ENCODE measurements at regions not wholly inside any gene's neighbourhood (a gene's known extent, or its start where the extent isn't known, plus 50 kb on each side); places are given as distances from the start of the nearest gene placed in this dataset.
"Not testable (repeated sequence)": the region's sequence is repeated elsewhere in the genome, so short reads cannot be mapped to it uniquely, and the experiment has no call there.

DNA sequence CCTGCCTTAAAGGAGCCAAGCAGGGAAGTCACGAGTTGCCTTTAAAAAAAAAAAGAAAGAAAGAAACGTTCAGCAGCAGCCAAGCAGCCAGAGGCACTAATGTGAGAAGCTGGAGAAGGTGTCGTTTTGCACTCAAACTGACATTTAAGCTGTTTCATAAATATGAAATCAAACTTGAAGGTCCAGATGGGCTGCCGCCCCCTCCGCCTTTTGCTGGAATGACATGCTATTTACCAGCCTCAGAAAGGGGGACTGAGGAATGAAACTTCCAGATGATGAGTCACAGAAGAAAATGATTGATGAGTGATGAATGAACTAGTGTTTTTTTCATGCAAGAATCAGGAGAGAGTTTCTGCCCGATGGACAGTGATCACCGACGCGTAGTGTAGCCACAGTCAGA is 396.8 kb downstream of the IGSF11 start:
- no peak for DNase-seq

DNA sequence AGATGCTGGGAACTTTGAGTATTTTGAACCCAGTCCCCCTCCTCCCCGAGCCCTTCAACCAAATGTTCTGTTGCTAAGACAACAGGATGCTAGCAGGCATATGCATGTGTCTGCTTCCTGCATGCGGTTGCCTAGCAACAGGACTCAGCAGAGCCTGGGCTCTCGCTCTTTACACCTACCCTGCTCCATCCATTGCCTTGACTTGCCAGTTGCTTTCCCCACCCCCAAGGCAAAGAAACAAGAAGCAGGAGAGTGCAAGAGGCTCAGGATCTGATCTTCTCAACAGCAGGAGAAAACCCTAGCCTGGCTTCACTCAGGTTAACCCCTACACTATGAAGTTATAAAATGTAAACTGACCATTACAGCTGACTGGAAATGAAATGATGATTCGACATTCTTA is 393.0 kb downstream of the IGSF11 start:
- peak in 1 of 2 donors; percentile 12 for DNase-seq

DNA sequence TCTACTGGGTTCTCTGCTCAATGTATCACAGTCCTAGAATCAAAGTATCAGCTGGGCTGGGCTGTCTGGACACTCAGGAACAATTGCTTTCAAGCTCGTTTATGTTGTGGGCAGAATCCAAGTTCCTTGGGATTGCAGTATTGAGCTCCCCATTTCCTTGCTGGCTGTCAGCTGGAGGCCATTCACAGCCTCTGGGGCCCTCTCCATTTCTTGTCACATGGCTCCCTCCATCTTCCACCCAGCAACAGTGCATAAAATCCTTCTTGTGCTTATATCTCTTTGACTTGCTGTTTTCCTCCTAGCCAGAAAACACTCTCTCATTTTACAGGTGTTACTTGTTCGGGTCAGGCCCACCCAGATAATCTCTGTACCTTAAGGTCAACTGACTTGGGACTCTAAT is 363.5 kb downstream of the IGSF11 start:
- no peak for DNase-seq

DNA sequence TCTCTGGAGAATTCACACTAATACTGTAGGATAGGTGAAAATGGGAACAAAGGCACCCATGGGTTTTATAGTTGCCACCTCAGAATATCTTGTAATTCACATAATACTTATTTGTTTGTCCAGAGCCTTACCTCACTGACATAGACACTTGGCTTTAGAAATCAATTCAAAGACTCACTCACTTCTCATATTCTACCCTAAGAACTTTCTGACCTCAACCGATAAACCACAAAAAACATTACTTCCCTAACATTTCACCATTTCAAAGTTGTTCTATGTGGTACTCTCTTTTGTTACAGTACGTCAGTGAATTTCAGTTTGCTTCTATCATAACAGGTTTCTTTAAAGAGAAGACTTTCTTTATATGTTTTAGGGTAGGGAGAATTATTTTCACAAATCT is 359.3 kb downstream of the IGSF11 start:
- DNase-seq = no peak

DNA sequence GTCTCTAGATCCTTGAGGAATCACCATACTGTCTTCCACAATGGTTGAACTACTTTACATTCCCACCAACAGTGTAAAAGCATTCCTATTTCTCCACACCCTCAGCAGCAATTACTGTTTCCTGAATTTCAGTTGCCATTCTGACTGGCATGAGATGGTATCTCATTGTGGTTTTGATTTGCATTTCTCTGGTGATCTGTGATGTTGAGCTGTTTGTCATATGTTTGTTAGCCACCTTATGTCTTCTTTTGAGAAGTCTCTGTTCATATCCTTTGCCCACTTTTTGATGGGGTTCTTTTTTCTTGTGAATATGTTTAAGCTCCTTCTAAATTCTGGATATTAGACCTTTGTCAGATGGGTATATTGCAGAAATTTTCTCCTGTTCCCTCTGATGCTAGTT is 356.0 kb downstream of the IGSF11 start:
- DNase-seq = not testable (repeated sequence)

DNA sequence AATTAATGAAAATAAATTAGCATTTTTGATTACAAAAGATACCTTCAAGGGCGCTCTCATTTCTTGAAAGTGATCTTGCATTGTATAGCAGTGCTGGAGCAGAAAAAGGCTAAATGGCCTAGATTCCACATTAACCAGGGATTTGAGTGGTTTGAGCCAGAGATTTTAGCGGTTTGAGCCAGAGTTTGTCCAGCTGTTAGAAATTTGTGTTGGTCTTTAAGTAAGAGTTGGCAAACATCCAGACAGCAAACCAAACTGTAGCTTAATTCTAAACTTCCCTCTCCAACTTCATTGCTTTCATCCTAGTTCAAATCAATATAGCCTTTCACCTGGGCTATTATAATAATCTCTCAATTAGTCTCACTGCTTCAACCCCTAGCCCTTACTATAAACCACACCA is 351.7 kb downstream of the IGSF11 start:
- no peak for DNase-seq

DNA sequence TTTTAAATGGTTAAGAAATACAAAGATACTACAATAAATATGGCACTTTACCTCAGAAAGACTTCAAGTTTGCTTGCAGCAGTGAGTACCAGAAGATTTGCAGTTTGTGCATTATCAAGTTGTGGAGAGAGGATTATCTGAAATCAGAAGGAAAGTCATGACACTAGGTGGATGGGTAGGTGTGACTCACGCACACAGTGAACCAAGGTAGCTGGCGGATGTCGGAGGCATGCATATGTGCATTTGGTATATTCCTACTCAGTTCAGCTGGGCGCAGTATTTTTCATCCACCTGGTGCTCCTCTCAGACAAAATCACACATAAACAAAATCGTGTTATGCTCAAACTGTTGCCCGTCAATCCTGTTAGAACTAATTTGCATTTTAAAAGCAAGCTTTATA is 351.0 kb downstream of the IGSF11 start:
- no peak for DNase-seq

DNA sequence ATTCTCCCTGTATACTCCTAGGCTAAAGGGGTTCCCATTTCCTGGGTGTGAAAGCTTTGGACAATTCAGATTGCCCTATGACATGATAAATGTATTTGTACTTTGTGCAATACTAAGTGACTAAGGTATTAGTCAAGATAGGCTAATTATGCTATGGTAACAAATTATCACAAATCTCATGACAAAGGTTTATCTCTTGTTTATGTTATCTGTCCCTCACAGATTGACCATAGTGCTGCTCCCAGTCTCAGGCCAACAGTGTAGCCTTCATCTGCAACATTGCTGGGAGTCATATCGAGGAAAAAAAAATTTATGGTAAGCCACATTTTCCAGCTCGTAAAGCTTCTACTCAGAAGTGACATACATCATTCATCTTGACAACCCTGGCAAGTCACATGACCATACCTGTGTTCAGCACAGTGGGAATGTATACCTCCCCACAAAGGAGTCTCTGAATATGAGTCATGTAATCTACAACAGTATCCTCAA is 346.2 kb downstream of the IGSF11 start:
- no peak for DNase-seq

GRCh38 chr3:118692416-118692815 is 342.2 kb downstream of the IGSF11 start:
- DNase-seq = no peak

GRCh38 chr3:118705487-118706219 is 329.0 kb downstream of the IGSF11 start:
- no peak for DNase-seq

DNA sequence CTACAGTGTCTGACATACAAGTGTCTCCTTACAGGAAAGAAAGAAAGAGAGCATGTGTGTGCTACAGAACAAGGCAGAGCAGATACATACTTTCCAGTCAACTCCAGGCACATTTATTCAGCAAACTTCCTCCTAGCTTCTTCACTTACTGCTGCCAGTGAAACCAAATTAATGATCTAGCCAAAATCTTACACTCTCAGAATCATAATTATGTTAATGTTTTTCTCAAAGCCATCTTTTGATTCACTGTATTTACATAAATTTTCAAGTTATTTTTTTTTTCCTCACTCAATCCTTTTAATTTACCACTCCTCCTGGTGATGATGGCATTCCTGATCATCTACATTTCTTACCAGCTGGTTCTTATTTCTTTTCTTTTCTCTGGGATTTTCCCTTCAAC is 326.7 kb downstream of the IGSF11 start:
- no peak for DNase-seq

- DNase-seq = no peak
Measured at GRCh38 chr3:118710532-118710931, 324.1 kb downstream of the IGSF11 start.

GRCh38 chr3:118713502-118714207 is 321.0 kb downstream of the IGSF11 start:
- no peak for DNase-seq

DNA sequence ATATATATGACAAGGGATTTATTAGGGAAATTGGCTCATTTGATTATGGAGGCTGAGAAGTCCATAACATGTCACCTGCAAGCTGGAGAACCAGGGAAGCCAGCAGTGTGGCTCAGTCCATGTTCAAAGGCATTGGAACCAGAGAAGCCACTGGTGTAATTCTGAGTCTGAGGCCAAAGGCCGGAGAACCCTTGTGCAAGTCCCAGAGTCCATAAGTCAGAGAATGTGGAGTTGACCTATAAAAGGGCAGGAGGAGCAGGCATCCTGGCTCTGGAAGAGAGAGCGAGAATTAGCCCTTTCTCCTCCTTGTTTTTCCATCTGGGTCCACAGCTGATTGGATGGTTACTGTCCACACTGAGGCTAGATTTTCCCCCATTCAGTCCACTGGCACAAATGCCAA is 319.8 kb downstream of the IGSF11 start:
- DNase-seq = no peak

DNA sequence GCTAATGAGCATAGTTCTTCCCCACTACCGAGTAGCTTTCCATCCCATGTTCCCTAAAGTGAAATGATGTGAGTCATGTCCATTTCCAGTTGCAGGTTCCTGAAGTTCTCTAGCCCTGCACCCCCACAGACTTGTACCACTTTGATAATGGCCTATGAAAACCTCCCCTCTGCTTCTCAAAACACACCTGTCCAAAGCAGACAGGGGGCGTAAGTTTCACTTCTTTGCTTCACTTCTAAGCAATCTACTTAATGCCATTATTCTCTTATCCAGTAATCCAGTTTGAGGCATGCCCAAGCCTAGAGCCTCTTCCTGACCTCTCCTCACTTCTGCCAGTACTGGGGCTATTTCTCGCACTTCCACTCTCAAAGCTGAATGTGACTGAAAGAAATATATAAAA is 305.1 kb downstream of the IGSF11 start:
- DNase-seq = no peak

DNA sequence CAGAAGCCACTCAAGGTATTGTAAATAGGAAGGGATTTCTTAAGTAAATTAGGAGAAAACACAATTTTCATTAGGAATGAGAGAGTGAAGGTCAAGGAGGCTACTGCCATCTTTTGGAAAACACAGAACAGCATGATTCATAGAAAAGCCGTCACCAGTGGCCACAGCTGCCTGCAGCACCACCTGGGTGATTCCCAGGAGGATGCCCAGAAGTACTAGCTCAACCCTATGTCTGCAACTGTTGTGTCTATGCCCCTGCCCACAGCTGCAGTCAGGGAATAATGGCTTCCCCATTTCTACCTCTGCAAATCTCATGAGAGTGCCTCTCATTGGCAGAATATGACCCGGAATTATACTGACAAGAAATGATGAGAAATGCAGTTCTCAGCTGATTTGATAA is 300.0 kb downstream of the IGSF11 start:
- no peak for DNase-seq

GRCh38 chr3:118736107-118736506 is 298.5 kb downstream of the IGSF11 start:
- no peak for DNase-seq

DNA sequence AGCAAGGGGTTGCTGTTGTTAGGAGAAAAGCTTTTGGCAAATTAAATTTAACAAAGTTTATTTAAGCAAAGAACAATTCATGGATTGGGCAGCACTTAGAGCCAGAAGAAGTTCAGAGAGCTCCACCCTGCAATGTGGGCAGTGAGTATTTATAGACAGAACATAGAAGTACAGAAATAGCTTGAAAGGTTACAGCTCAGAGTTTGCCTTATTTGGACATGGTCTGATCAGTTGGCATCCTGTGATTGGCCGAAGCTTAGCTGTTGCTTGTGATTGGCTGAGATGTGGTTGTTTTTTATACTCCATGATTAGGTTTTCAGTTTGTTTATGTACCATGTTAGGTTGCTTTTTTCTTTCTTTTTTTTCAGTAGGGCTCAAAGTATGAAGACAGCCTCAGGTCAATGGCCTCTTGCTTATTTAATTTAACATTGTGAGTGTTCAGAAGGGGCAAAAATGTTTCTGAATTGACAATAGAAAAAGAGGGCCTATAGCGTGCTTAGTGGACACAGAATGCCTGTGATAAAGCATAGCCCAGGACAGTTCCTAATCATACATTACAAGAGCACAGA is 293.8 kb downstream of the IGSF11 start:
- no peak for DNase-seq

- no peak for DNase-seq
Measured at GRCh38 chr3:118742760-118743159, 291.9 kb downstream of the IGSF11 start.

DNA sequence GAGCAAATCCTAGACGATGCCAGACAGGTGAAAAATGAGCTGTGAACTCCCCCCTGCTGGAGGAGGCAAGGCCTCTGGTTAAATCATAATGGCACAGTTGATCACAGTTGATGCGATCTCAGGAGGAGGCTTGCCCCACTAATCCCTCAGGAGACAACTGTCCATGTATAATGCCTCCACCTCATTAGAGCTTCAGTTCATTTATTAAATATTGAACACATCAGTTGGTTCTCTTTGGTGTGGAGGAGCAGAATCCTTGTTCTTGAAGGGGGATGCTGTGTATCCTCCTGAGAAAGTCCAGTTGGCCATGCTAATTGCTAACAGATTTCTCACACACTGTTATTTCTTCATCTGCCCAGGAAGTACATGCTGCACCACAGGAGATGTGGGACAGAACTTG is 290.5 kb downstream of the IGSF11 start:
- DNase-seq = no peak

DNA sequence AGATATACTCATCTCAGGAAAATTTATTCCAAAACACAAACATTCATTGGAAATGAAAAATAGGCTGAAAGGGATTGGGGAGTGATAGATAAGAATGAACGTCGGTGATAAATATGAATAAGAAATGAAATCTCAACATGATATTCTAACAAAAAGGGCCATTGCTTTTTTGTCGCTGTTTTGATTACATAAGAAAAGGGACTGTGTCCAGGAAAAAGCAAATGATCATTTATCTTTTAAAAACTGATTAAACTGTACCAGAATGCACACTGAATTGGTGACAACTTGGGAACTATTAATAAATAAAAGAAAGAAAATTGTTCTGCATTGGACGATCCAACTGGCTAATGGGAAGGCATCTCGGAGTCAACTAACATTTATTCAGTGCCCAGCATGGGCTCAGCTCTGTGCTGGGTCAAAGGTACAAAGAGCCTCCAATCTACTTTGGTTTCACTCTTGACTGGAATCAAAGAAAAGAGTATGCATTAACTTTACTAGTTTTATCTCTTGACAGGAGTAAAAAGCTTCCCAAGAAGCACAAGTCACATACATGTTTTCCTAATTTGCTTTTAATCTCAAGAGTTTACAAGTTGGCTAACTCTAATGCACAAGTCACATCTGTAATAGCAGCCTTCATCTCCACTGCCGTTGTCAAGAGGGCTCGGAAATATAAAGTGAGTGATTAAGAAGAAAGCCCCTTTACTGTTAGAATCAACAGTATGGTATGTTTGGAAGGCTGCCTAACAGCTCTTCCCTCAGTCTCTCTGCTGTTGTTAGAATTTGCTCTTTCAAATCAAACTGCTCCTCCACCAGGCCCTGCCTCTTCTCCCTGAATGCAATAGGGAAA is 280.0 kb downstream of the IGSF11 start:
- no peak for DNase-seq

GRCh38 chr3:118755253-118755801 is 279.3 kb downstream of the IGSF11 start:
- no peak for DNase-seq
